ENCODE measurements at regions not wholly inside any gene's neighbourhood (a gene's known extent, or its start where the extent isn't known, plus 50 kb on each side); places are given as distances from the start of the nearest gene placed in this dataset.
"Not testable (repeated sequence)": the region's sequence is repeated elsewhere in the genome, so short reads cannot be mapped to it uniquely, and the experiment has no call there.

GRCh38 chr14:106626942-106627588 is 1100.7 kb downstream of the TMEM121 start:
- TF ChIP-seq CTCF (IDR thresholded peaks at IDR 0.05; ENCODE audit: insufficient read depth, missing control alignments) = peak; percentile 45
- DNase-seq (ENCODE audit: insufficient read length, low spot score); FAIRE-seq: not testable (repeated sequence)

- FAIRE-seq (no peak), DNase-seq (ENCODE audit: insufficient read length, low spot score) (no peak)
- TF ChIP-seq CTCF (IDR thresholded peaks at IDR 0.05; ENCODE audit: insufficient read depth, missing control alignments) = no peak
Measured at GRCh38 chr14:106631879-106632278, 1105.5 kb downstream of the TMEM121 start.

GRCh38 chr14:106633721-106634120 is 1107.3 kb downstream of the TMEM121 start:
- DNase-seq (ENCODE audit: insufficient read length, low spot score) (no peak), FAIRE-seq (no peak)
- no peak for TF ChIP-seq CTCF (IDR thresholded peaks at IDR 0.05; ENCODE audit: insufficient read depth, missing control alignments)

GRCh38 chr14:106635569-106635968 is 1109.2 kb downstream of the TMEM121 start:
- no peak for TF ChIP-seq CTCF (IDR thresholded peaks at IDR 0.05; ENCODE audit: insufficient read depth, missing control alignments)
- FAIRE-seq = no peak

GRCh38 chr14:106638786-106639452 is 1112.5 kb downstream of the TMEM121 start:
- DNase-seq (ENCODE audit: insufficient read length, low spot score); FAIRE-seq: not testable (repeated sequence)

More at GRCh38 chr14:106635569-106635968, 1109.2 kb downstream of the TMEM121 start:
- no peak for DNase-seq (ENCODE audit: insufficient read length, low spot score)

- no peak for TF ChIP-seq CTCF (IDR thresholded peaks at IDR 0.05; ENCODE audit: insufficient read depth, missing control alignments)
- DNase-seq (ENCODE audit: insufficient read length, low spot score) (no peak), FAIRE-seq (no peak)
Measured at GRCh38 chr14:106642090-106642489, 1115.7 kb downstream of the TMEM121 start.

- FAIRE-seq; DNase-seq (ENCODE audit: insufficient read length, low spot score): not testable (repeated sequence)
Measured at GRCh38 chr14:106642971-106643370, 1116.6 kb downstream of the TMEM121 start.

GRCh38 chr14:106648874-106649273 is 1122.5 kb downstream of the TMEM121 start:
- FAIRE-seq; DNase-seq (ENCODE audit: insufficient read length, low spot score): not testable (repeated sequence)
